SK-N-SH (cell line): ENCODE measurements at regions not wholly inside any gene's neighbourhood (a gene's known extent, or its start where the extent isn't known, plus 50 kb on each side); places are given as distances from the start of the nearest gene placed in this dataset.

Experiments
- CTCF ChIA-PET: fragments of 300-600, 350-600 bp; formaldehyde crosslinking; extraction: SDS; loops from one replicate; lab custom pipeline; 2021; lab: Yijun Ruan, JAX
- POLR2A ChIA-PET: fragments of 350-600 bp; sonication (Branson Sonifier 250); formaldehyde crosslinking; extraction: SDS; loops from one replicate; lab custom pipeline; 2020; ENCODE audit warnings: antibody characterized with exemption, inconsistent platforms; lab: Yijun Ruan, JAX
- DNase-seq: peaks from one replicate; pipeline ENCODE4 v3.0.0; 2012
- H2AFZ ChIP-seq: fragments of 200-600 bp; sonication (generic); 2 replicates; pipeline ENCODE4 v1.8.1; 2016; ENCODE audit warnings: antibody characterized with exemption, mild to moderate bottlenecking, low read depth
- H3F3A ChIP-seq: fragments of 200-600 bp; sonication (generic); replicated peaks from 2 replicates; pipeline ENCODE3; 2016; ENCODE audit warnings: antibody characterized with exemption, mild to moderate bottlenecking; ENCODE audit not compliant: insufficient read depth
- H3K27ac ChIP-seq, 2 experiments: fragments of 200-500 bp in 1 of 2; fragments of 200-600 bp in 1 of 2; sonication (Bioruptor generic) in 1 of 2; sonication (generic), shearing (Covaris generic) in 1 of 2; 2 replicates each; pipeline versions ENCODE4 v1.5.1 to v1.6.1; 2014 to 2016; ENCODE audit warnings: low read depth in 2 of 2, inconsistent platforms in 1 of 2, low read length in 1 of 2, mild to moderate bottlenecking in 1 of 2, mixed read lengths in 1 of 2
- H3K27me3 ChIP-seq: fragments of 200-600 bp; sonication (generic), shearing (Covaris generic); 2 replicates; pipeline ENCODE4 v1.6.1; 2016; ENCODE audit warnings: mixed run types; ENCODE audit not compliant: insufficient read depth
- H3K36me3 ChIP-seq, 2 experiments: fragments of 200-500 bp in 1 of 2; fragments of 200-600 bp in 1 of 2; sonication (Bioruptor generic) in 1 of 2; sonication (generic) in 1 of 2; replicated peaks in 1 of 2; 2 replicates each; pipeline versions ENCODE3 to v1.5.1; 2014 to 2016; ENCODE audit warnings: low read length in 1 of 2, mild to moderate bottlenecking in 1 of 2; ENCODE audit not compliant: insufficient read depth in 2 of 2, control insufficient read depth in 1 of 2
- H3K4me1 ChIP-seq, 2 experiments: fragments of 200-500 bp in 1 of 2; fragments of 200-600 bp in 1 of 2; sonication (Bioruptor generic) in 1 of 2; sonication (generic), shearing (Covaris generic) in 1 of 2; 2 replicates each; pipeline versions ENCODE4 v1.5.1 to v1.6.1; 2014 to 2016; ENCODE audit warnings: low read depth in 1 of 2, low read length in 1 of 2, mixed run types in 1 of 2; ENCODE audit not compliant: insufficient read depth in 2 of 2, control insufficient read depth in 1 of 2
- H3K4me2 ChIP-seq: fragments of 200-600 bp; sonication (generic), shearing (Covaris generic); 2 replicates; pipeline ENCODE4 v1.6.1; 2017; ENCODE audit warnings: mixed run types
- H3K4me3 ChIP-seq, 2 experiments: fragments of 200-500 bp in 1 of 2; fragments of 200-600 bp in 1 of 2; sonication (Bioruptor generic) in 1 of 2; sonication (generic), shearing (Covaris generic) in 1 of 2; 2 replicates each; pipeline versions ENCODE4 v1.5.1 to v1.8.1; 2014 to 2016; ENCODE audit warnings: low read depth in 2 of 2, inconsistent platforms in 1 of 2, low read length in 1 of 2, mild to moderate bottlenecking in 1 of 2, mixed read lengths in 1 of 2, moderate library complexity in 1 of 2
- H3K79me2 ChIP-seq: fragments of 200-600 bp; sonication (generic); 2 replicates; pipeline ENCODE4 v1.8.1; 2017; ENCODE audit warnings: mild to moderate bottlenecking; ENCODE audit not compliant: insufficient read depth
- H3K9ac ChIP-seq: fragments of 200-600 bp; sonication (generic); 2 replicates; pipeline ENCODE4 v1.6.1; 2017; ENCODE audit warnings: mixed run types
- H3K9me2 ChIP-seq: fragments of 200-600 bp; sonication (generic); 2 replicates; pipeline ENCODE4 v1.6.1; 2017; ENCODE audit warnings: mixed run types
- H3K9me3 ChIP-seq: fragments of 200-600 bp; sonication (generic); 2 replicates; pipeline ENCODE4 v1.6.1; 2017; ENCODE audit warnings: mixed run types, mild to moderate bottlenecking, moderate library complexity
- H4K20me1 ChIP-seq: fragments of 200-600 bp; sonication (generic); 2 replicates; pipeline ENCODE4 v1.6.1; 2017; ENCODE audit warnings: mild to moderate bottlenecking, mixed run types; ENCODE audit not compliant: insufficient read depth
- ELF1 ChIP-seq: IDR thresholded peaks from 2 replicates; pipeline ENCODE4 v1.4.0; 2012
- EP300 ChIP-seq, 2 experiments: IDR thresholded peaks; 2 replicates each; pipeline versions ENCODE4 v1.4.0 to v1.6.1; 2012; ENCODE audit warnings: borderline replicate concordance in 1 of 2, low read depth in 1 of 2, low read length in 1 of 2
- FOSL2 ChIP-seq: IDR thresholded peaks from 2 replicates; pipeline ENCODE4 v1.4.0; 2012; ENCODE audit warnings: low read depth, mild to moderate bottlenecking, moderate library complexity, borderline replicate concordance
- GABPA ChIP-seq: IDR thresholded peaks from 2 replicates; pipeline ENCODE4 v1.4.0; 2012; ENCODE audit warnings: low read depth, mild to moderate bottlenecking
- GATA2 ChIP-seq: sonication (generic); formaldehyde crosslinking; IDR thresholded peaks from 2 replicates; pipeline ENCODE4 v1.5.0; 2020; ENCODE audit warnings: mild to moderate bottlenecking, missing genetic modification reagents
- MEF2A ChIP-seq: IDR thresholded peaks from 2 replicates; pipeline ENCODE4 v1.4.0; 2012; ENCODE audit warnings: low read depth, borderline replicate concordance
- MXI1 ChIP-seq: IDR thresholded peaks from 2 replicates; pipeline ENCODE4 v1.6.1; 2012; ENCODE audit warnings: mild to moderate bottlenecking, low read depth, low read length, improper control_type of control experiment
- NFIC ChIP-seq: IDR thresholded peaks from 2 replicates; pipeline ENCODE4 v1.4.0; 2012; ENCODE audit warnings: borderline replicate concordance
- NRF1 ChIP-seq: IDR thresholded peaks from 2 replicates; pipeline ENCODE4 v1.6.1; 2012; ENCODE audit warnings: low read depth, mild to moderate bottlenecking, low read length
- PBX3 ChIP-seq: IDR thresholded peaks from 2 replicates; pipeline ENCODE4; 2012
- POLR2AphosphoS5 ChIP-seq: IDR thresholded peaks from 2 replicates; pipeline ENCODE4 v1.6.1; 2012; ENCODE audit warnings: low read depth, low read length
- RAD21 ChIP-seq: IDR thresholded peaks from 2 replicates; pipeline ENCODE4 v1.6.1; 2012; ENCODE audit warnings: mild to moderate bottlenecking, low read length
- RCOR1 ChIP-seq: fragments of 150-350 bp; IDR thresholded peaks from 2 replicates; pipeline ENCODE4 v1.6.1; 2017; ENCODE audit warnings: antibody characterized with exemption, low read length
- RXRA ChIP-seq: IDR thresholded peaks from 2 replicates; pipeline ENCODE4 v1.4.0; 2012; ENCODE audit warnings: low read depth, mild to moderate bottlenecking, borderline replicate concordance
- SMC3 ChIP-seq: IDR thresholded peaks from 2 replicates; pipeline ENCODE4 v1.6.1; 2012; ENCODE audit warnings: low read depth, low read length, improper control_type of control experiment
- YY1 ChIP-seq: IDR thresholded peaks from 2 replicates; pipeline ENCODE4 v1.4.0; 2012; ENCODE audit warnings: low read depth, mild to moderate bottlenecking
- WGBS: methylation state at CpG from one replicate; pipeline ENCODE4 v1.1.6; 2017; ENCODE audit warnings: low lambda C conversion rate; 5-methylcytosine and 5-hydroxymethylcytosine counted together
- TF ChIP-seq, protein P1 (sequence below): IDR thresholded peaks from 2 replicates; pipeline ENCODE4 v1.4.0; 2012; ENCODE audit warnings: low read depth
- TF ChIP-seq, protein P2 (sequence below): IDR thresholded peaks from 2 replicates; pipeline ENCODE4 v1.6.1; 2012; ENCODE audit warnings: mild to moderate bottlenecking, low read depth, low read length, moderate library complexity
- TF ChIP-seq, protein P3 (sequence below): IDR thresholded peaks from 2 replicates; pipeline ENCODE4 v1.4.0; 2012; ENCODE audit warnings: low read depth, borderline replicate concordance

- H3K4me1 ChIP-seq: no peaks in the 10 kb centered on the region
- H3K9me3 ChIP-seq: no peaks in the 10 kb centered on the region; the same call in 1 of the 2 replicates
- H3K4me2 ChIP-seq: no peak overlapping the region
- no peak overlapping the region for H3K4me3 ChIP-seq
- H3K9ac ChIP-seq: no peak overlapping the region
- POLR2A ChIA-PET: no interaction called here
- 85% methylated on average over 1 of the region's 1 CpG for WGBS
- no peaks in the 10 kb centered on the region for H4K20me1 ChIP-seq
- no peaks in the 10 kb centered on the region for H3K27me3 ChIP-seq
- CTCF ChIA-PET: interaction anchor here (0.9 kb wide), 1 partner anchor 9 kb away, joined by 3 read pairs; no protein-coding TSS in a partner anchor
- H2AFZ ChIP-seq: no peak overlapping the region
- H3K79me2 ChIP-seq: no peaks in the 10 kb centered on the region
- no peaks in the 10 kb centered on the region for H3K9me2 ChIP-seq
- TF ChIP-seq RAD21 (no peak), NFIC (no peak), GABPA (no peak), SMC3 (no peak), FOSL2 (no peak), RXRA (no peak), MXI1 (no peak), ELF1 (no peak), POLR2AphosphoS5 (no peak), EP300 (IDR thresholded peaks at IDR 0.05; ENCODE audit: borderline replicate concordance in 1 of 2, low read depth in 1 of 2, low read length in 1 of 2) (no peak), RCOR1 (no peak), GATA2 (CRISPR knock-in tag) (no peak)
- TF ChIP-seq, protein P1, sequence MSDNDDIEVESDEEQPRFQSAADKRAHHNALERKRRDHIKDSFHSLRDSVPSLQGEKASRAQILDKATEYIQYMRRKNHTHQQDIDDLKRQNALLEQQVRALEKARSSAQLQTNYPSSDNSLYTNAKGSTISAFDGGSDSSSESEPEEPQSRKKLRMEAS: no peak
- TF ChIP-seq, protein P2, sequence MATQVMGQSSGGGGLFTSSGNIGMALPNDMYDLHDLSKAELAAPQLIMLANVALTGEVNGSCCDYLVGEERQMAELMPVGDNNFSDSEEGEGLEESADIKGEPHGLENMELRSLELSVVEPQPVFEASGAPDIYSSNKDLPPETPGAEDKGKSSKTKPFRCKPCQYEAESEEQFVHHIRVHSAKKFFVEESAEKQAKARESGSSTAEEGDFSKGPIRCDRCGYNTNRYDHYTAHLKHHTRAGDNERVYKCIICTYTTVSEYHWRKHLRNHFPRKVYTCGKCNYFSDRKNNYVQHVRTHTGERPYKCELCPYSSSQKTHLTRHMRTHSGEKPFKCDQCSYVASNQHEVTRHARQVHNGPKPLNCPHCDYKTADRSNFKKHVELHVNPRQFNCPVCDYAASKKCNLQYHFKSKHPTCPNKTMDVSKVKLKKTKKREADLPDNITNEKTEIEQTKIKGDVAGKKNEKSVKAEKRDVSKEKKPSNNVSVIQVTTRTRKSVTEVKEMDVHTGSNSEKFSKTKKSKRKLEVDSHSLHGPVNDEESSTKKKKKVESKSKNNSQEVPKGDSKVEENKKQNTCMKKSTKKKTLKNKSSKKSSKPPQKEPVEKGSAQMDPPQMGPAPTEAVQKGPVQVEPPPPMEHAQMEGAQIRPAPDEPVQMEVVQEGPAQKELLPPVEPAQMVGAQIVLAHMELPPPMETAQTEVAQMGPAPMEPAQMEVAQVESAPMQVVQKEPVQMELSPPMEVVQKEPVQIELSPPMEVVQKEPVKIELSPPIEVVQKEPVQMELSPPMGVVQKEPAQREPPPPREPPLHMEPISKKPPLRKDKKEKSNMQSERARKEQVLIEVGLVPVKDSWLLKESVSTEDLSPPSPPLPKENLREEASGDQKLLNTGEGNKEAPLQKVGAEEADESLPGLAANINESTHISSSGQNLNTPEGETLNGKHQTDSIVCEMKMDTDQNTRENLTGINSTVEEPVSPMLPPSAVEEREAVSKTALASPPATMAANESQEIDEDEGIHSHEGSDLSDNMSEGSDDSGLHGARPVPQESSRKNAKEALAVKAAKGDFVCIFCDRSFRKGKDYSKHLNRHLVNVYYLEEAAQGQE: no peak
- TF ChIP-seq, all 33 proteins: peak for 0
- Histone ChIP-seq H3F3A (no peaks in the 10 kb centered on the region), H3K36me3 (no peaks in the 10 kb centered on the region), H3K27ac (no peak overlapping the region)
- DNase-seq: no peak
These were observed 450.8 kb downstream of the NFIB start for GRCh38 chr9:13863112-13863511.

DNA sequence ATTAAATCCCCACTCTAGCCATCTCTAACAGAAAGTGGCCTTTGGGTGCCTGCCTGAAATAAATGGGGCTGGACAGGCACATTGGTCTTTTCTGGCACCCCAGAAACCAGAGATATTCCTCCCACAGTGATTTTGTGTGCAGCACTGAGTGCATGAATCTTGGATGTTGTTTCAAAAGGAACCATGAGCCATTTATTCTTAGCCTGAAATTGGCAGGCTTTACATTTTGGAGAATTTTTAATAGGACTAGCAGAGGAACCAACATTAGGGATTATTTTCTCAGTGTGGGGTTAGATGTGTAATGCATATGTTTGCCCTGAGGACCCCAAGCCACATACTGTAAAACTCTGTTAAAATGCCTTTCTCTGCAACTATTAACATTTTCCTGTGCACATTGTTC lies 451.3 kb downstream of the NFIB start:
- no peaks in the 10 kb centered on the region for H4K20me1 ChIP-seq
- H3K4me1 ChIP-seq: peaks cover 0 to under 1% of the 10 kb centered on the region in 2 experiments; a peak in 1 of 4 replicates
- H3K36me3 ChIP-seq: no peaks in the 10 kb centered on the region
- no peaks in the 10 kb centered on the region for H3K27me3 ChIP-seq
- ChIA-PET POLR2A (no interaction called here), CTCF (interaction anchor here (0.9 kb wide), 1 partner anchor 10 kb away, joined by 3 read pairs; no protein-coding TSS in a partner anchor)
- no peak for TF ChIP-seq FOSL2
- TF ChIP-seq NRF1: no peak
- TF ChIP-seq RAD21: no peak
- TF ChIP-seq, protein P3, sequence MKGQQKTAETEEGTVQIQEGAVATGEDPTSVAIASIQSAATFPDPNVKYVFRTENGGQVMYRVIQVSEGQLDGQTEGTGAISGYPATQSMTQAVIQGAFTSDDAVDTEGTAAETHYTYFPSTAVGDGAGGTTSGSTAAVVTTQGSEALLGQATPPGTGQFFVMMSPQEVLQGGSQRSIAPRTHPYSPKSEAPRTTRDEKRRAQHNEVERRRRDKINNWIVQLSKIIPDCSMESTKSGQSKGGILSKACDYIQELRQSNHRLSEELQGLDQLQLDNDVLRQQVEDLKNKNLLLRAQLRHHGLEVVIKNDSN: no peak
- TF ChIP-seq YY1: no peak
- no peak for TF ChIP-seq NFIC
- no peak for TF ChIP-seq POLR2AphosphoS5
- no peak for TF ChIP-seq MEF2A
- no peak for TF ChIP-seq MXI1
- no peak for TF ChIP-seq PBX3
- TF ChIP-seq, all 33 proteins: peak for 0
- no peaks in the 10 kb centered on the region for H3F3A ChIP-seq
- H3K9me3 ChIP-seq: no peaks in the 10 kb centered on the region; the same call in 1 of the 2 replicates
- no peaks in the 10 kb centered on the region for H3K9me2 ChIP-seq
- no peak overlapping the region for H3K4me2 ChIP-seq
- no peak for DNase-seq
- no peak overlapping the region for H3K27ac ChIP-seq
- H3K4me3 ChIP-seq: no peak overlapping the region
- no peaks in the 10 kb centered on the region for H3K79me2 ChIP-seq
- H2AFZ ChIP-seq: no peak overlapping the region
- H3K9ac ChIP-seq: no peak overlapping the region
